Glomerular visceral epithelial cell (primary cell): ENCODE measurements at regions not wholly inside any gene's neighbourhood (a gene's known extent, or its start where the extent isn't known, plus 50 kb on each side); places are given as distances from the start of the nearest gene placed in this dataset.
"Not testable (repeated sequence)": the region's sequence is repeated elsewhere in the genome, so short reads cannot be mapped to it uniquely, and the experiment has no call there.

Experiments
- DNase-seq: peaks from one replicate; pipeline ENCODE4 v3.0.0-alpha.2; 2016; ENCODE audit errors: extremely low spot score

- not testable (repeated sequence) for DNase-seq
Measured at GRCh38 chr15:20267051-20267730, 274.4 kb downstream of the GOLGA6L6 start.

- DNase-seq, result not testable (repeated sequence)
Measured at GRCh38 chr15:20265710-20266109, 275.9 kb downstream of the GOLGA6L6 start.

- not testable (repeated sequence) for DNase-seq
Measured at GRCh38 chr15:20261321-20262280, 280.0 kb downstream of the GOLGA6L6 start.

- not testable (repeated sequence) for DNase-seq
Measured at GRCh38 chr15:20260650-20261049, 280.9 kb downstream of the GOLGA6L6 start.

GRCh38 chr15:20259559-20260190, 281.9 kb downstream of the GOLGA6L6 start:
- DNase-seq, result not testable (repeated sequence)

- DNase-seq, result not testable (repeated sequence)
Measured at GRCh38 chr15:20256394-20256793, 285.2 kb downstream of the GOLGA6L6 start.

- not testable (repeated sequence) for DNase-seq
Measured at GRCh38 chr15:20255641-20256040, 286.0 kb downstream of the GOLGA6L6 start.

GRCh38 chr15:20253047-20253615, 288.5 kb downstream of the GOLGA6L6 start:
- DNase-seq, result not testable (repeated sequence)

GRCh38 chr15:20252040-20252439, 289.6 kb downstream of the GOLGA6L6 start:
- not testable (repeated sequence) for DNase-seq

- not testable (repeated sequence) for DNase-seq
Measured at GRCh38 chr15:20251214-20252005, 290.2 kb downstream of the GOLGA6L6 start.

- DNase-seq, result not testable (repeated sequence)
Measured at GRCh38 chr15:20250206-20250605, 291.4 kb downstream of the GOLGA6L6 start.

GRCh38 chr15:20249677-20249970, 292.0 kb downstream of the GOLGA6L6 start:
- DNase-seq, result not testable (repeated sequence)

- DNase-seq, result not testable (repeated sequence)
Measured at GRCh38 chr15:20248434-20248833, 293.2 kb downstream of the GOLGA6L6 start.

- DNase-seq, result not testable (repeated sequence)
Measured at GRCh38 chr15:20247137-20247536, 294.5 kb downstream of the GOLGA6L6 start.

GRCh38 chr15:20246624-20247023, 295.0 kb downstream of the GOLGA6L6 start:
- not testable (repeated sequence) for DNase-seq

- DNase-seq, result not testable (repeated sequence)
Measured at GRCh38 chr15:20245856-20246255, 295.7 kb downstream of the GOLGA6L6 start.

GRCh38 chr15:20244792-20245191, 296.8 kb downstream of the GOLGA6L6 start:
- DNase-seq, result not testable (repeated sequence)

- DNase-seq, result not testable (repeated sequence)
Measured at GRCh38 chr15:20243486-20244240, 297.9 kb downstream of the GOLGA6L6 start.

GRCh38 chr15:20240366-20240917, 301.2 kb downstream of the GOLGA6L6 start:
- not testable (repeated sequence) for DNase-seq

- DNase-seq, result not testable (repeated sequence)
Measured at GRCh38 chr15:20239186-20239585, 302.4 kb downstream of the GOLGA6L6 start.
